GM12873 (cell line): ENCODE measurements at regions not wholly inside any gene's neighbourhood (a gene's known extent, or its start where the extent isn't known, plus 50 kb on each side); places are given as distances from the start of the nearest gene placed in this dataset.

ENCODE experiments used
- TF ChIP-seq, protein P1 (sequence below): IDR thresholded peaks from 2 replicates; pipeline ENCODE4 v1.5.1; 2012; ENCODE audit warnings: low read depth, mild to moderate bottlenecking, moderate library complexity, low read length, control low read depth; ENCODE audit not compliant: insufficient read depth; ENCODE audit errors: missing control alignments

DNA sequence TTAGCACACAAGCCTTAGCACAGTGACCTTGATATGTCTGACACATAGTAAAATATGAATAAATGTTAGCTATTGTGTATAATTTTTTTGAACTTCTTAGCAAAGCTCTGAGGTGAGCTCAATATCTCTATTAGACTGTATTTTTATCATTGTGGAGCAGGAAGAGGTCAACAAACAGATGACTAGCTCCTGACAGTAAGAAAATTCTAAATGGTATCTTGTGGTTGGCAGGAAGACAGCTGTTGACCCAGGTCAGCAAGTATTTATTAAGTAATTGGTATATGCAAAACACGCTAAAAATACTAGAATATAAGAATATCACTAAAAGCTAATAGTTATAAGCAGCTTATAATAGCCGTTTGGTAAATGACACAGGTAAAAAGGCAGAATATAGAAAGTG lies 77.5 kb upstream of the MARCKS start:
- TF ChIP-seq, protein P1, sequence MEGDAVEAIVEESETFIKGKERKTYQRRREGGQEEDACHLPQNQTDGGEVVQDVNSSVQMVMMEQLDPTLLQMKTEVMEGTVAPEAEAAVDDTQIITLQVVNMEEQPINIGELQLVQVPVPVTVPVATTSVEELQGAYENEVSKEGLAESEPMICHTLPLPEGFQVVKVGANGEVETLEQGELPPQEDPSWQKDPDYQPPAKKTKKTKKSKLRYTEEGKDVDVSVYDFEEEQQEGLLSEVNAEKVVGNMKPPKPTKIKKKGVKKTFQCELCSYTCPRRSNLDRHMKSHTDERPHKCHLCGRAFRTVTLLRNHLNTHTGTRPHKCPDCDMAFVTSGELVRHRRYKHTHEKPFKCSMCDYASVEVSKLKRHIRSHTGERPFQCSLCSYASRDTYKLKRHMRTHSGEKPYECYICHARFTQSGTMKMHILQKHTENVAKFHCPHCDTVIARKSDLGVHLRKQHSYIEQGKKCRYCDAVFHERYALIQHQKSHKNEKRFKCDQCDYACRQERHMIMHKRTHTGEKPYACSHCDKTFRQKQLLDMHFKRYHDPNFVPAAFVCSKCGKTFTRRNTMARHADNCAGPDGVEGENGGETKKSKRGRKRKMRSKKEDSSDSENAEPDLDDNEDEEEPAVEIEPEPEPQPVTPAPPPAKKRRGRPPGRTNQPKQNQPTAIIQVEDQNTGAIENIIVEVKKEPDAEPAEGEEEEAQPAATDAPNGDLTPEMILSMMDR, result no peak

DNA sequence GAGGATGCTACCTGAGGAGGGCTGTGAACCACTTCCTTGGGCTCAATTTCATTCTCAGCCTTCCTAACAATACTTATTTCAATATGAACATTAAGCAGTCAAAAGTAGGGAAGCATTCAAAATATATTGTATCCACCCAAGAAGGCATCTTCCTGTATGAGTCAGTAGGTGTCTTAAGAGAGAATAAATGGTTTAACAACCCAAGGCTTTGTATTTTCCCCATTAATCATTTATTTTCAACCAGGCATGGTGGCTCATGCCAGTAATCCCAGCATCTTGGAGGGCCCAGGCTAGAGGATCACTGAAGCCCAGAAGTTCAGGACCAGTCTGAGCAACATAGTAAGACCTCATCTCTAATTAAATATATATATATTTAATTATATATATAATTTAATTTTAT lies 74.5 kb upstream of the MARCKS start:
- TF ChIP-seq, protein P1, result no peak

- TF ChIP-seq, protein P1, result no peak
These were observed 71.0 kb upstream of the MARCKS start for GRCh38 chr6:113786168-113786567.

GRCh38 chr6:113788586-113788985 lies 68.6 kb upstream of the MARCKS start:
- TF ChIP-seq, protein P1, result no peak

DNA sequence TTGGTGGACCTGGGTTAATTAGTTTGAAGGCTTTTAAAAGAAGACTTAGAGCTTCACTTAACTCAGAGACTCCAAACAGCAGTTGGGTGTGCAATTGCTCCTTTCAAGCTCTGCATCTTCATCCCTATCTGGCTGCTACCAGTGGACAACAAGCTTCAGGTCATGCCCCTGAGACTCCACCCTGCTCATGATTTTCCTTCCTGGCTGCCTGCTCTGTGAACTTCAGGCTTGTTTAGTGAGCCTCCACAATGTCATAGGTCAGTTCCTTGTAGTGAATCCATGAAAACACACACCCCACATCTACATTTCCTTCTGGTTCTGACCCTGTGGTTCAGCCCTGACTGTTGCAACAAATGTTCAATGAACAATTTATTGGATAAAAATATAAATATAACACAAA lies 61.1 kb upstream of the MARCKS start:
- TF ChIP-seq, protein P1, result no peak

GRCh38 chr6:113802779-113803178 lies 54.4 kb upstream of the MARCKS start:
- TF ChIP-seq, protein P1, result no peak

GRCh38 chr6:113805173-113805790 lies 51.9 kb upstream of the MARCKS start:
- TF ChIP-seq, protein P1, result no peak
